B cell (primary cell): ENCODE measurements at regions not wholly inside any gene's neighbourhood (a gene's known extent, or its start where the extent isn't known, plus 50 kb on each side); places are given as distances from the start of the nearest gene placed in this dataset.

ENCODE experiments used
- EZH2 ChIP-seq: IDR thresholded peaks from 2 replicates; pipeline ENCODE4 v1.6.1; 2012; ENCODE audit warnings: borderline replicate concordance, low read depth, mild to moderate bottlenecking, moderate library complexity, low read length; ENCODE audit not compliant: insufficient read depth, poor library complexity, severe bottlenecking
- TF ChIP-seq, protein P1 (sequence below): fragments of 200-600 bp; IDR thresholded peaks from one replicate; pipeline ENCODE4 v1.8.0; 2022; ENCODE audit warnings: antibody characterized with exemption, mild to moderate bottlenecking

DNA sequence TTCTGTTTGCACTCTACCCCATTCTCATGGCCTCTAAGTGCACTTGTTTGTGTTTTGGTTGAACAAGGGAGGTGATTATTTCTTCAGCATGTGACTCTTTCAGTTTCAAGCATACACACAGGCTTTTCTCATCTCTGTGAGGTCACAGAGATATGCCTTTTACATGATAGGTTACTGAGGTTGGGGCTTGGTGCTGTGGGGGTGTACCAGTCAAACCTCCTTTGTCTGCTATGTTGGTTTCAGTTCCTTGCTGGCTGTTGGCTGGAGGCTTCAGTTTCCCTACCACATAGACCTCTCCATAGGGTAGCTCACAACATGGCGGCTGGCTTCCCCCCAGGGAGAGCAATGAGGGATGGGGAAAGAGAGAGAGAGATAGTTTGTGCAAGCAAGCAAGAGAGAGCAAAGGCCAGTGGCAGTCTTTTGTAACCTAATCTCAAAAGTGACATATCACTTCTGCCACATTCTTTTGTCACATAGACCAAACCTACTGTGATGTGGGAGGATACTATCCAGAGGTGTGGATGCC is 96.7 kb upstream of the SEMA6A start:
- TF ChIP-seq, protein P1, sequence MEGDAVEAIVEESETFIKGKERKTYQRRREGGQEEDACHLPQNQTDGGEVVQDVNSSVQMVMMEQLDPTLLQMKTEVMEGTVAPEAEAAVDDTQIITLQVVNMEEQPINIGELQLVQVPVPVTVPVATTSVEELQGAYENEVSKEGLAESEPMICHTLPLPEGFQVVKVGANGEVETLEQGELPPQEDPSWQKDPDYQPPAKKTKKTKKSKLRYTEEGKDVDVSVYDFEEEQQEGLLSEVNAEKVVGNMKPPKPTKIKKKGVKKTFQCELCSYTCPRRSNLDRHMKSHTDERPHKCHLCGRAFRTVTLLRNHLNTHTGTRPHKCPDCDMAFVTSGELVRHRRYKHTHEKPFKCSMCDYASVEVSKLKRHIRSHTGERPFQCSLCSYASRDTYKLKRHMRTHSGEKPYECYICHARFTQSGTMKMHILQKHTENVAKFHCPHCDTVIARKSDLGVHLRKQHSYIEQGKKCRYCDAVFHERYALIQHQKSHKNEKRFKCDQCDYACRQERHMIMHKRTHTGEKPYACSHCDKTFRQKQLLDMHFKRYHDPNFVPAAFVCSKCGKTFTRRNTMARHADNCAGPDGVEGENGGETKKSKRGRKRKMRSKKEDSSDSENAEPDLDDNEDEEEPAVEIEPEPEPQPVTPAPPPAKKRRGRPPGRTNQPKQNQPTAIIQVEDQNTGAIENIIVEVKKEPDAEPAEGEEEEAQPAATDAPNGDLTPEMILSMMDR: no peak
- TF ChIP-seq EZH2: no peak
